Lung (tissue), 11 donors: ENCODE measurements at regions not wholly inside any gene's neighbourhood (a gene's known extent, or its start where the extent isn't known, plus 50 kb on each side); places are given as distances from the start of the nearest gene placed in this dataset.
"Not testable (repeated sequence)": the region's sequence is repeated elsewhere in the genome, so short reads cannot be mapped to it uniquely, and the experiment has no call there.

ENCODE experiments used
- ATAC-seq: fragments of 200-7000 bp; cut with Tn5 transposase; one replicate; pipeline ENCODE4 v1.9.1; 2020; ENCODE audit warnings: moderate number of reproducible peaks; ENCODE audit not compliant: insufficient read depth, low FRiP score
- DNase-seq, 3 donors: peaks; one replicate each; pipeline ENCODE4 v3.0.0-alpha.2; 2013 to 2017
- H3K27ac ChIP-seq, 2 donors: one replicate each; pipeline ENCODE4 v1.5.1; 2013; ENCODE audit warnings: mild to moderate bottlenecking in 2 of 2, moderate library complexity in 2 of 2, control low read depth in 1 of 2, inconsistent platforms in 1 of 2, low read depth in 1 of 2, low read length in 1 of 2
- H3K27me3 ChIP-seq, 3 donors: one replicate each; pipeline ENCODE4 v1.5.1; 2013; ENCODE audit warnings: low read length in 2 of 3; ENCODE audit not compliant: control insufficient read depth in 3 of 3, insufficient read depth in 3 of 3
- H3K36me3 ChIP-seq, 4 donors: one replicate each; pipeline ENCODE4 v1.5.1; 2013; ENCODE audit warnings: low read length in 4 of 4, mild to moderate bottlenecking in 1 of 4, moderate library complexity in 1 of 4; ENCODE audit not compliant: control insufficient read depth in 4 of 4, insufficient read depth in 4 of 4
- H3K4me1 ChIP-seq, 5 donors: one replicate each; pipeline ENCODE4 v1.5.1; 2013; ENCODE audit warnings: low read length in 5 of 5, mild to moderate bottlenecking in 2 of 5, moderate library complexity in 1 of 5; ENCODE audit not compliant: control insufficient read depth in 5 of 5, insufficient read depth in 5 of 5
- H3K4me3 ChIP-seq: one replicate; pipeline ENCODE4 v1.5.1; 2013; ENCODE audit warnings: mild to moderate bottlenecking, control low read depth, moderate library complexity
- H3K9ac ChIP-seq, 2 donors: one replicate each; pipeline ENCODE4 v1.5.1; 2013; ENCODE audit warnings: low read length in 2 of 2, control low read depth in 1 of 2; ENCODE audit not compliant: insufficient read depth in 1 of 2
- H3K9me3 ChIP-seq, 4 donors: one replicate each; pipeline ENCODE4 v1.5.1; 2013; ENCODE audit warnings: low read length in 3 of 4, mild to moderate bottlenecking in 1 of 4, moderate library complexity in 1 of 4; ENCODE audit not compliant: control insufficient read depth in 4 of 4, insufficient read depth in 3 of 4
- CTCF ChIP-seq: IDR thresholded peaks from 2 replicates; pipeline ENCODE4 v1.5.1; 2012; ENCODE audit warnings: mild to moderate bottlenecking; ENCODE audit errors: control extremely low read depth, extremely low read depth
- WGBS, 2 donors: extraction: QIAGEN DNeasy Blood & Tissue Kit; methylation state at CpG; one replicate each; pipeline ENCODE4 v1.1.7; 2013; 5-methylcytosine and 5-hydroxymethylcytosine counted together
- donor health status: control.
- donor health status: control.
- donor health status: Bipolar disorder and iron deficiency.
- donor health status: healthy.
- donor health status: DM: yes; HTN: yes; CAD: no.

- H3K27ac ChIP-seq, H3K4me1 ChIP-seq, H3K9me3 ChIP-seq, H3K27me3 ChIP-seq, ATAC-seq, DNase-seq, H3K36me3 ChIP-seq, H3K9ac ChIP-seq, H3K4me3 ChIP-seq: not testable (repeated sequence)
- WGBS, 2 donors = 88 to 90% methylated on average over 11 of the region's 11 CpGs
Measured at GRCh38 chr17:27365329-27365945, 71.5 kb downstream of the WSB1 start.

- TF ChIP-seq CTCF = no peak
- peaks cover 0 to 6% (median 0%) of the 10 kb centered on the region in 5 donors for H3K4me1 ChIP-seq
- no peaks in the 10 kb centered on the region for H3K27me3 ChIP-seq
- DNase-seq (no peak), ATAC-seq (no peak)
- no peak overlapping the region for H3K27ac ChIP-seq
- no peak overlapping the region for H3K4me3 ChIP-seq
- H3K9me3 ChIP-seq = peaks cover 0 to 3% (median 0%) of the 10 kb centered on the region in 4 donors
- no peak overlapping the region for H3K9ac ChIP-seq
- 85 to 91% methylated on average over 5 of the region's 5 CpGs for WGBS, 2 donors
- no peaks in the 10 kb centered on the region for H3K36me3 ChIP-seq
Measured at GRCh38 chr17:27366437-27366836, 72.5 kb downstream of the WSB1 start.

GRCh38 chr17:27367121-27367981, 73.4 kb downstream of the WSB1 start:
- Histone ChIP-seq H3K27ac (no peak overlapping the region), H3K4me1 (peaks cover 0 to 6% (median 0%) of the 10 kb centered on the region in 5 donors), H3K9me3 (peaks cover 0 to 3% (median 0%) of the 10 kb centered on the region in 4 donors), H3K36me3 (no peaks in the 10 kb centered on the region), H3K27me3 (no peaks in the 10 kb centered on the region), H3K4me3 (no peak overlapping the region), H3K9ac (no peak overlapping the region)
- ATAC-seq (no peak), DNase-seq (no peak)
- TF ChIP-seq CTCF = no peak
- WGBS, 2 donors = 43 to 69% methylated on average over 17 of the region's 17 CpGs

GRCh38 chr17:27368151-27368795, 74.4 kb downstream of the WSB1 start:
- Histone ChIP-seq H3K4me3 (no peak overlapping the region), H3K9me3 (peaks cover 0 to 3% (median 0%) of the 10 kb centered on the region in 4 donors), H3K36me3 (no peaks in the 10 kb centered on the region), H3K27ac (no peak overlapping the region), H3K4me1 (peaks cover 0 to 6% (median 0%) of the 10 kb centered on the region in 5 donors), H3K27me3 (no peaks in the 10 kb centered on the region), H3K9ac (no peak overlapping the region)
- ATAC-seq (no peak), DNase-seq (no peak)
- 76 to 84% methylated on average over 4 of the region's 4 CpGs for WGBS, 2 donors
- no peak for TF ChIP-seq CTCF
